ENCODE measurements at regions not wholly inside any gene's neighbourhood (a gene's known extent, or its start where the extent isn't known, plus 50 kb on each side); places are given as distances from the start of the nearest gene placed in this dataset.

- Histone ChIP-seq H3F3A (ENCODE audit: control insufficient read depth, insufficient read depth) (no peaks in the 10 kb centered on the region), H3K9me3 (ENCODE audit: control insufficient read depth, insufficient read depth, low read length) (no peaks in the 10 kb centered on the region), H3K4me1 (ENCODE audit: control insufficient read depth, low read length) (no peaks in the 10 kb centered on the region), H3K4me3 (ENCODE audit: low read length) (no peak overlapping the region), H3K79me2 (ENCODE audit: control insufficient read depth, low read length) (no peaks in the 10 kb centered on the region), H4K20me1 (ENCODE audit: control insufficient read depth, insufficient read depth, low read depth, low read length) (no peaks in the 10 kb centered on the region), H3K27me3 (ENCODE audit: control insufficient read depth, low read length) (no peaks in the 10 kb centered on the region), H3K9me2 (replicated peaks; ENCODE audit: control insufficient read depth, low read length) (no peaks in the 10 kb centered on the region), H3K4me2 (ENCODE audit: low read length) (no peak overlapping the region), H3K36me3 (ENCODE audit: control insufficient read depth, low read length) (no peaks in the 10 kb centered on the region), H3K27ac (ENCODE audit: low read depth, low read length) (no peak overlapping the region)
- TF ChIP-seq EZH2phosphoT487 (IDR thresholded peaks at IDR 0.05; ENCODE audit: borderline replicate concordance, low read length), result no peak
- no peak for TF ChIP-seq CTCF (IDR thresholded peaks at IDR 0.05; ENCODE audit: low read depth, low read length, poor library complexity, severe bottlenecking)
Observed at GRCh38 chr18:66722671-66723070, 118.8 kb upstream of the CDH19 start.

DNA sequence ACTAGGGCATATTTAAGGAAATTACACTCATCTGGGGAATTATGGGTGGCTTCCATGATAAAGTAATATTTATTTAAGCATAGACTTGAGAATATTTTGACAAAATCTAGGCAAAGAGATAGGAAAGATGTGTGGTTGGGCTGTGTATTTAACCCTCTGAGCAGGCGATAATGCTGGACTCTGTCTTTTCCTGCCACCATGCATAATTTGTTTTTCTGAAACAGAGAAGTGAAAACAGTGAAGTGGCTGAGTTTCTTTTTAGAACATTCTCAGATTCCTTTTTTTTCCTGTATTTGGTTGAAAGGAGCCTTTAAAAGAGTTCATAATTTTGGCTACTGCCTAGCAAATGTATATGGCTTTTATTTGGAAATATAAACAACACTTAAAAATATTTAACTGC is 104.8 kb upstream of the CDH19 start:
- Histone ChIP-seq H3K9me2 (replicated peaks; ENCODE audit: control insufficient read depth, low read length) (no peaks in the 10 kb centered on the region), H3K4me3 (ENCODE audit: low read length) (no peak overlapping the region), H3K27ac (ENCODE audit: low read depth, low read length) (no peak overlapping the region), H4K20me1 (ENCODE audit: control insufficient read depth, insufficient read depth, low read depth, low read length) (no peaks in the 10 kb centered on the region), H3K4me2 (ENCODE audit: low read length) (no peak overlapping the region), H3K79me2 (ENCODE audit: control insufficient read depth, low read length) (no peaks in the 10 kb centered on the region), H3K36me3 (ENCODE audit: control insufficient read depth, low read length) (no peaks in the 10 kb centered on the region), H3K9me3 (ENCODE audit: control insufficient read depth, insufficient read depth, low read length) (no peaks in the 10 kb centered on the region), H3K4me1 (ENCODE audit: control insufficient read depth, low read length) (no peaks in the 10 kb centered on the region), H3F3A (ENCODE audit: control insufficient read depth, insufficient read depth) (no peaks in the 10 kb centered on the region), H3K27me3 (ENCODE audit: control insufficient read depth, low read length) (no peaks in the 10 kb centered on the region)
- TF ChIP-seq CTCF (IDR thresholded peaks at IDR 0.05; ENCODE audit: low read depth, low read length, poor library complexity, severe bottlenecking), result no peak
- TF ChIP-seq EZH2phosphoT487 (IDR thresholded peaks at IDR 0.05; ENCODE audit: borderline replicate concordance, low read length), result no peak

- no peaks in the 10 kb centered on the region for H3K9me2 ChIP-seq (replicated peaks; ENCODE audit: control insufficient read depth, low read length)
- no peaks in the 10 kb centered on the region for H3K4me1 ChIP-seq (ENCODE audit: control insufficient read depth, low read length)
- H3K9me3 ChIP-seq (ENCODE audit: control insufficient read depth, insufficient read depth, low read length), result no peaks in the 10 kb centered on the region
- no peaks in the 10 kb centered on the region for H3F3A ChIP-seq (ENCODE audit: control insufficient read depth, insufficient read depth)
- no peak overlapping the region for H3K27ac ChIP-seq (ENCODE audit: low read depth, low read length)
- H3K4me2 ChIP-seq (ENCODE audit: low read length), result no peak overlapping the region
- H3K4me3 ChIP-seq (ENCODE audit: low read length), result no peak overlapping the region
- no peak for TF ChIP-seq EZH2phosphoT487 (IDR thresholded peaks at IDR 0.05; ENCODE audit: borderline replicate concordance, low read length)
- no peak for TF ChIP-seq CTCF (IDR thresholded peaks at IDR 0.05; ENCODE audit: low read depth, low read length, poor library complexity, severe bottlenecking)
- no peaks in the 10 kb centered on the region for H3K36me3 ChIP-seq (ENCODE audit: control insufficient read depth, low read length)
- no peaks in the 10 kb centered on the region for H3K27me3 ChIP-seq (ENCODE audit: control insufficient read depth, low read length)
- H3K79me2 ChIP-seq (ENCODE audit: control insufficient read depth, low read length), result no peaks in the 10 kb centered on the region
- H4K20me1 ChIP-seq (ENCODE audit: control insufficient read depth, insufficient read depth, low read depth, low read length), result no peaks in the 10 kb centered on the region
Observed at GRCh38 chr18:66707473-66707872, 103.6 kb upstream of the CDH19 start.

GRCh38 chr18:66695281-66695680 is 91.4 kb upstream of the CDH19 start:
- H3K9me3 ChIP-seq (ENCODE audit: control insufficient read depth, insufficient read depth, low read length), result no peaks in the 10 kb centered on the region
- no peaks in the 10 kb centered on the region for H3K27me3 ChIP-seq (ENCODE audit: control insufficient read depth, low read length)
- no peak overlapping the region for H3K4me2 ChIP-seq (ENCODE audit: low read length)
- TF ChIP-seq CTCF (IDR thresholded peaks at IDR 0.05; ENCODE audit: low read depth, low read length, poor library complexity, severe bottlenecking) (no peak), EZH2phosphoT487 (IDR thresholded peaks at IDR 0.05; ENCODE audit: borderline replicate concordance, low read length) (no peak)
- no peak overlapping the region for H3K4me3 ChIP-seq (ENCODE audit: low read length)
- no peaks in the 10 kb centered on the region for H3K36me3 ChIP-seq (ENCODE audit: control insufficient read depth, low read length)
- H3K27ac ChIP-seq (ENCODE audit: low read depth, low read length), result no peak overlapping the region
- H3K9me2 ChIP-seq (replicated peaks; ENCODE audit: control insufficient read depth, low read length), result no peaks in the 10 kb centered on the region
- no peaks in the 10 kb centered on the region for H3F3A ChIP-seq (ENCODE audit: control insufficient read depth, insufficient read depth)
- no peaks in the 10 kb centered on the region for H4K20me1 ChIP-seq (ENCODE audit: control insufficient read depth, insufficient read depth, low read depth, low read length)
- no peaks in the 10 kb centered on the region for H3K79me2 ChIP-seq (ENCODE audit: control insufficient read depth, low read length)
- no peaks in the 10 kb centered on the region for H3K4me1 ChIP-seq (ENCODE audit: control insufficient read depth, low read length)
